ENCODE measurements at regions not wholly inside any gene's neighbourhood (a gene's known extent, or its start where the extent isn't known, plus 50 kb on each side); places are given as distances from the start of the nearest gene placed in this dataset.
A peak's percentile ranks its signal among the peaks of the same experiment; 100 is the strongest.

- Histone ChIP-seq H3K4me2 (ENCODE audit: low read depth, low read length) (no peak overlapping the region), H3K18ac (ENCODE audit: low read depth, low read length) (no peak overlapping the region), H3K56ac (ENCODE audit: extremely low read depth, insufficient read depth, low read length) (no peak overlapping the region), H2BK15ac (ENCODE audit: low read depth, low read length) (no peak overlapping the region; the same call in 2 of the 3 replicates), H4K20me1 (ENCODE audit: insufficient read depth, low read length) (no peaks in the 10 kb centered on the region), H2AK5ac (ENCODE audit: low read depth, low read length) (peak overlapping the region; percentile 28; the same call in 1 of the 2 replicates), H2BK5ac (ENCODE audit: low read depth, low read length, poor library complexity, severe bottlenecking) (no peak overlapping the region), H2BK20ac (ENCODE audit: low read depth, low read length) (no peak overlapping the region), H3K23ac (ENCODE audit: low read depth, low read length) (no peak overlapping the region), H3K9me1 (ENCODE audit: insufficient read depth, low read length) (peaks cover 3% of the 10 kb centered on the region; the same call in 1 of the 2 replicates), H2AFZ (replicated peaks; ENCODE audit: low read length, poor library complexity) (peak overlapping the region; percentile 23), H2BK120ac (ENCODE audit: low read depth, low read length) (no peak overlapping the region), H4K91ac (ENCODE audit: insufficient read depth, low read depth, low read length) (no peak overlapping the region), H3K27me3 (ENCODE audit: control insufficient read depth, insufficient read depth, low read length) (no peaks in the 10 kb centered on the region; the same call in none of the 2 replicates), H3K14ac (replicated peaks; ENCODE audit: low read depth, low read length) (no peak overlapping the region; the same call in 1 of the 2 replicates), H4K8ac (ENCODE audit: low read depth in 2 of 2, low read length in 2 of 2) (no peak overlapping the region), H4K5ac (ENCODE audit: low read depth, low read length) (no peak overlapping the region), H3K79me1 (ENCODE audit: low read depth in 1 of 2, low read length in 2 of 2) (no peaks in the 10 kb centered on the region), H3K9ac (ENCODE audit: low read depth, low read length) (no peak overlapping the region), H3K36me3 (ENCODE audit: control insufficient read depth, insufficient read depth, low read length) (no peaks in the 10 kb centered on the region), H3K4ac (ENCODE audit: low read depth, low read length) (no peak overlapping the region), H3K4me3 (ENCODE audit: insufficient read depth, low read depth, low read length) (no peak overlapping the region), H3K4me1 (ENCODE audit: control insufficient read depth, insufficient read depth, low read length) (0 out of 2 replicates have a peak, but pooled peaks cover 2% of the 10 kb centered on the region), H3K9me3 (ENCODE audit: control insufficient read depth, insufficient read depth, low read length) (no peaks in the 10 kb centered on the region), H2AK9ac (replicated peaks; ENCODE audit: low read depth, low read length, poor library complexity) (no peak overlapping the region), H3K27ac (ENCODE audit: insufficient read depth, low read length) (no peak overlapping the region)
- ChIA-PET CTCF (interaction anchor here (0.7 kb wide), 1 partner anchor 11 kb away, joined by 3 read pairs; no protein-coding TSS in a partner anchor), POLR2A (ENCODE audit: unreplicated experiment) (no interaction called here)
- no peak for DNase-seq
- dilution Hi-C loops (cut with HindIII; ENCODE audit: low sequenced_read_pairs, unreplicated experiment): no loop called here
- intact Hi-C loops (cut with micrococcal nuclease): no loop called here
- no peak for ATAC-seq (ENCODE audit: low read depth)
- no TSS peak for BruUV-seq (replicated peaks)
- TF ChIP-seq RAD21 (IDR thresholded peaks at IDR 0.05; ENCODE audit: low read length): no peak
- no peak for TF ChIP-seq RFX5 (IDR thresholded peaks at IDR 0.05; ENCODE audit: low read depth, low read length)
- no peak for TF ChIP-seq POLR2A (IDR thresholded peaks at IDR 0.05; ENCODE audit: low read depth, low read length)
- no peak for TF ChIP-seq ELK1 (IDR thresholded peaks at IDR 0.05; ENCODE audit: borderline replicate concordance, low read depth, low read length)
- TF ChIP-seq RCOR1 (IDR thresholded peaks at IDR 0.05; ENCODE audit: insufficient replicate concordance, low read length): no peak
- TF ChIP-seq BHLHE40 (IDR thresholded peaks at IDR 0.05; ENCODE audit: low read depth, low read length): no peak
- in situ Hi-C loops (cut with MboI; ENCODE audit: low sequenced_read_pairs): loop anchor here (25.0 kb wide), 1 partner anchor 511 kb away; no protein-coding TSS in a partner anchor
- WGBS, 2 experiments (ENCODE audit: extremely low coverage in 2 of 2, insufficient read length in 1 of 2): 80% methylated on average over 1 of the region's 4 CpGs; no CpG with 5 or more reads in 1 of the 2 experiments
These were observed 143.2 kb downstream of the KIT start for GRCh38 chr4:54800831-54801530.

All from IMR-90 (cell line).